Thoracic aorta (tissue), 2 donors: ENCODE measurements at regions not wholly inside any gene's neighbourhood (a gene's known extent, or its start where the extent isn't known, plus 50 kb on each side); places are given as distances from the start of the nearest gene placed in this dataset.
"Not testable (repeated sequence)": the region's sequence is repeated elsewhere in the genome, so short reads cannot be mapped to it uniquely, and the experiment has no call there.

Experiments
- ATAC-seq: fragments of 150-250 bp; one replicate; pipeline ENCODE4 v1.8.0; 2017; ENCODE audit warnings: low read depth; ENCODE audit not compliant: insufficient number of reproducible peaks, low FRiP score
- DNase-seq: peaks from one replicate; pipeline ENCODE4 v3.0.0-alpha.2; 2020; ENCODE audit warnings: low spot score
- H3K27ac ChIP-seq, 2 donors: fragments of 200-600 bp; sonication (generic); 1 replicate in 1 of 2; 2 replicates in 1 of 2; pipeline ENCODE4 v1.5.1; 2016; ENCODE audit warnings: mild to moderate bottlenecking in 2 of 2, moderate library complexity in 2 of 2
- H3K27me3 ChIP-seq: fragments of 200-600 bp; sonication (generic); replicated peaks from 2 replicates; pipeline ENCODE4 v1.6.0; 2016; ENCODE audit warnings: mild to moderate bottlenecking; ENCODE audit not compliant: insufficient read depth
- H3K36me3 ChIP-seq: fragments of 200-600 bp; sonication (generic); one replicate; pipeline ENCODE4 v1.5.1; 2016
- H3K4me1 ChIP-seq, 2 donors: fragments of 200-600 bp; sonication (generic); 1 replicate in 1 of 2; 2 replicates in 1 of 2; pipeline versions ENCODE4 v1.5.1 to v1.6.0; 2016; ENCODE audit warnings: low read depth in 2 of 2, mild to moderate bottlenecking in 1 of 2; ENCODE audit not compliant: control insufficient read depth in 1 of 2
- H3K4me3 ChIP-seq: fragments of 200-600 bp; sonication (generic); 2 replicates; pipeline ENCODE4 v1.5.1; 2016; ENCODE audit warnings: mild to moderate bottlenecking
- H3K9me3 ChIP-seq: fragments of 200-600 bp; sonication (generic); 2 replicates; pipeline ENCODE4 v1.5.1; 2016
- CTCF ChIP-seq: fragments of 200-600 bp; sonication (generic); IDR thresholded peaks from one replicate; pipeline ENCODE4 v1.5.1; 2019; ENCODE audit warnings: antibody characterized with exemption

DNA sequence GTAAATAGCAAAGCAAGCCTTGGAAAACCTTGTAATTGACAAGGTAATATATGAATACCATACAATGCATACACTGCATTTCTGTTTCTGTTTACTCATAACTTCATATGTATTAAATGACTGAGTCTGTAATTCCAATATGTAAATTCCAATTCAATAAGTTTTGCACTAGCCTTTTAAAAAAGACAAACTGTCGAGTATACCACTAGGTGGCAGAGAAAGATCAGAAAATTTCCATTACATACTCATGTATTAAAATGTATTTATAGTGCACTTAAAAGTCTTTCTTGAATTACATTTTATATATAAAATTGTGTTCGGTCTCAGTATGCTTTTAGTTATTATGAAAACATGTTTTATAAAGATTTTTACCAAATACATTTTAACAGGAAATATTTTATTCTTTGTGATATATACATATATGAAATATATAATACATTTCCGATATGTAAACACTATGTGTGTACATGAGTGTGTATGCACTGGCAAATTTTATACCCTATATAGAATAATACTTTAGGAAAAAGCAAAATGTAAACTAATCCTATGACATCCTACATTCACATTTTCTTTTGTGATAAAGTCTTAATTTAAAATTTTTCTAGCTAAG is 216.8 kb downstream of the VGLL3 start:
- peak; percentile 54 for TF ChIP-seq CTCF

GRCh38 chr3:86772699-86773098 is 218.2 kb downstream of the VGLL3 start:
- no peak for TF ChIP-seq CTCF
- no peak overlapping the region for H3K27ac ChIP-seq
- no peaks in the 10 kb centered on the region for H3K36me3 ChIP-seq
- no peaks in the 10 kb centered on the region for H3K27me3 ChIP-seq
- DNase-seq (no peak), ATAC-seq (no peak)
- no peaks in the 10 kb centered on the region for H3K4me1 ChIP-seq
- H3K4me3 ChIP-seq: no peak overlapping the region
- H3K9me3 ChIP-seq: no peaks in the 10 kb centered on the region

More for the DNA sequence above, 216.8 kb downstream of the VGLL3 start:
- H3K27me3 ChIP-seq: no peaks in the 10 kb centered on the region
- no peak overlapping the region for H3K4me3 ChIP-seq
- no peaks in the 10 kb centered on the region for H3K36me3 ChIP-seq
- ATAC-seq (no peak), DNase-seq (no peak)
- no peak overlapping the region for H3K27ac ChIP-seq
- H3K9me3 ChIP-seq: no peaks in the 10 kb centered on the region
- H3K4me1 ChIP-seq: no peaks in the 10 kb centered on the region

- no peak for DNase-seq
- TF ChIP-seq CTCF: no peak
- Histone ChIP-seq H3K9me3 (no peaks in the 10 kb centered on the region), H3K4me3 (no peak overlapping the region), H3K27me3 (no peaks in the 10 kb centered on the region), H3K4me1 (no peaks in the 10 kb centered on the region), H3K27ac (no peak overlapping the region), H3K36me3 (no peaks in the 10 kb centered on the region)
- ATAC-seq: no peak
These were observed 219.0 kb downstream of the VGLL3 start for GRCh38 chr3:86771741-86772512.

GRCh38 chr3:86766331-86766730 is 224.6 kb downstream of the VGLL3 start:
- ATAC-seq: no peak
- H3K4me3 ChIP-seq: no peak overlapping the region
- no peaks in the 10 kb centered on the region for H3K36me3 ChIP-seq
- no peaks in the 10 kb centered on the region for H3K9me3 ChIP-seq
- no peak for DNase-seq
- no peak for TF ChIP-seq CTCF
- no peak overlapping the region for H3K27ac ChIP-seq
- no peaks in the 10 kb centered on the region for H3K4me1 ChIP-seq
- H3K27me3 ChIP-seq: no peaks in the 10 kb centered on the region

DNA sequence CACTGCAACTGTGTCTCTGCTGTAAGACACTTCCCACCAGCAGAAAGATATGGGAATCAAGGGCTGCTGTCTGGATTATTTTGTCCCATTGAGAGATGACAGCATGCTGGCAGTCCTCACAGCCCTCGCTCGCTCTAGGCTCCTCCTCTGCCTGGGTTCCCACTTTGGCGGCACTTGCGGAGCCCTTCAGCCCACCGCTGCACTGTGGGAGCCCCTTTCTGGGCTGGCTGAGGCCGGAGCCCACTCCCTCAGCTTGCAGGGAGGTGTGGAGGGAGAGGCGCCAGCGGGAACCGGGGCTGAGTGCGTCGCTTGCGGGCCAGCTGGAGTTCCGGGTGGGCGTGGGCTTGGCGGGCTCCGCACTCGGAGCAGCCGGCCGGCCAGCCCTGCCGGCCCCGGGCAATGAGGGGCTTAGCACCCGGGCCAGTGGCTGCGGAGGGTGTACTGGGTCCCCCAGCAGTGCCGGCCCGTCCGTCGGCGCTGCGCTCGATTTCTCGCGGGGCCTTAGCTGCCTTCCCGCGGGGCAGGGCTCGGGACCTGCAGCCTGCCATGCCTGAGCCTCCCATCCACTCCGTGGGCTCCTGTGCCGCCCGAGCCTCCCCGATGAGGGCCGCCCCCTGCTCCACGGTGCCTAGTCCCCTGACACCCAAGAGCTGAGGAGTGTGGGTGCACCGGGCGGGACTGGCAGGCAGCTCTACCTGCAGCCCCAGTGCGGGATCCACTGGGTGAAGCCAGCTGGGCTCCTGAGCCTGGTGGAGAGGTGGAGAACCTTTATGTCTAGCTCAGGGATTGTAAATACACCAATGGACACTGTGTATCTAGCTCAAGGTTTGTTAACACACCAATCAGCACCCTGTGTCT is 233.4 kb downstream of the VGLL3 start:
- not testable (repeated sequence) for DNase-seq

More for the DNA sequence above, 233.4 kb downstream of the VGLL3 start:
- H3K27me3 ChIP-seq, H3K4me1 ChIP-seq, H3K27ac ChIP-seq, H3K36me3 ChIP-seq, H3K4me3 ChIP-seq, H3K9me3 ChIP-seq, ATAC-seq: not testable (repeated sequence)
